ENCODE measurements at regions not wholly inside any gene's neighbourhood (a gene's known extent, or its start where the extent isn't known, plus 50 kb on each side); places are given as distances from the start of the nearest gene placed in this dataset.

- DNase-seq (no peak), ATAC-seq (no peak)
- H3K27me3 Mint-ChIP-seq: peaks cover 11% of the 10 kb centered on the region
- H3K9me3 ChIP-seq (ENCODE audit: control insufficient read depth, low read length, poor library complexity, severe bottlenecking): no peaks in the 10 kb centered on the region
- H3K27ac Mint-ChIP-seq: no peak overlapping the region
- no peaks in the 10 kb centered on the region for H3K36me3 Mint-ChIP-seq (ENCODE audit: low read depth)
- no peak overlapping the region for H3K4me3 Mint-ChIP-seq
- no peaks in the 10 kb centered on the region for H3K4me1 Mint-ChIP-seq
Observed at GRCh38 chr17:13365331-13365730, 236.4 kb downstream of the HS3ST3A1 start.

DNA sequence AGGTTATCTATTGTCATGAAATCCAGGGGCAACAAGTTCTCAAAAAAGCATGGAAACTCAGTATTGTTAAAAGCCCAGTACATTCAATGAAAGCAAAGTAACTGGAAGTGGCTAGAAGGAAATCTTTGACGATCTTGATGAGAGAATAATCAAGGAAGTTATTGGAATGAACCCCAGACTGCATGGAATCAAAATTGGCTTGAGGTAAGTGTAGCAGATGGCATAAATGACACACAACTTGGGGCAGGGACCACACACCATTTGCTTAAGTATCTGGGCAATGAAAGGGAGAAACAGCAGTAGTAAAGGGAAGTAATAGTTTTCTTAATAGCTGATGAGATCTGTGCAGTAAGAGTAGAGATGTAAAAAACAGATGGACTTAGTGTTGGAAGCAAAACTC is 238.0 kb downstream of the HS3ST3A1 start:
- H3K4me1 Mint-ChIP-seq: no peaks in the 10 kb centered on the region
- no peak overlapping the region for H3K27ac Mint-ChIP-seq
- no peaks in the 10 kb centered on the region for H3K9me3 ChIP-seq (ENCODE audit: control insufficient read depth, low read length, poor library complexity, severe bottlenecking)
- H3K27me3 Mint-ChIP-seq: peaks cover 11% of the 10 kb centered on the region
- H3K36me3 Mint-ChIP-seq (ENCODE audit: low read depth): no peaks in the 10 kb centered on the region
- ATAC-seq (no peak), DNase-seq (no peak)
- H3K4me3 Mint-ChIP-seq: no peak overlapping the region

DNA sequence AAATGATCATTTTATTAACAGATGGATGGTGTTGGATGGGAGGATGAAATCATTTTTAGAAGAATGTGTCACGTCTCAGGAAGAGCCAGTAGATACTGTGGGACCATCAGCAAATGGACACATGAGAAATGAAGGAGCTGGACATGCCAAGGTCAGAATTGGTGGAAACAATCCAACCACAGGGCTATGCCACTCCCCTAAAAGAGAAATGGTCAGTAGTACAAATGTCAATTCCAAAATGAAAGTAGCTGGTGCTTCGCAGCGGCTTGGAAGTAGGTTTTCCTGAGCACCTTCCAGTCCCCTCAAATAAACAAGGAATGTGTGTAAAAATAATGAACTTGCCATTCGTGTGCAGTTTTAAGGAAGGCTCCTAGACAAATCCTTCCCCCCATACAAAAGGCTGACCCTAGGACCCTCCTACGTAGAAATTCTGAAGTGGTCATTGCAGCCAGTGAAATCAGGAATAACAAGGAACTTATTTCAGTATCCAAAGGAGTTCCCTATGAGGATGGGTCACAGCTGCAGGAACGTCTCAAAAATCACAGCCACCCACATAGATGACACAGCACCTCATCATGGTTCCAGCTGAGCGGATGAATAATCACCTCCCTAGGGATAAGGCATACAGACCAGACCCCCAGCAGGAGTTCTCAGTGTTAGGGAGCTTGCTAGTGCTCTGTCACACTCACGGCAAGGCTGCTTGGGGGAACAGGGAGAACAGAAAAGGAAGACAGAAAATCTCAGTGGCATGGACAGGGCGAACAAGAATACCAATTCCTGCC is 239.2 kb downstream of the HS3ST3A1 start:
- H3K27me3 Mint-ChIP-seq: peaks cover 15% of the 10 kb centered on the region
- no peak overlapping the region for H3K4me3 Mint-ChIP-seq
- no peak for ATAC-seq
- no peaks in the 10 kb centered on the region for H3K4me1 Mint-ChIP-seq
- H3K9me3 ChIP-seq (ENCODE audit: control insufficient read depth, low read length, poor library complexity, severe bottlenecking): no peaks in the 10 kb centered on the region
- H3K36me3 Mint-ChIP-seq (ENCODE audit: low read depth): no peaks in the 10 kb centered on the region
- no peak for DNase-seq
- no peak overlapping the region for H3K27ac Mint-ChIP-seq

- H3K27me3 Mint-ChIP-seq: peaks cover 15% of the 10 kb centered on the region
- H3K27ac Mint-ChIP-seq: no peak overlapping the region
- H3K9me3 ChIP-seq (ENCODE audit: control insufficient read depth, low read length, poor library complexity, severe bottlenecking): no peaks in the 10 kb centered on the region
- H3K4me3 Mint-ChIP-seq: no peak overlapping the region
- no peak for ATAC-seq
- H3K36me3 Mint-ChIP-seq (ENCODE audit: low read depth): no peaks in the 10 kb centered on the region
- no peak for DNase-seq
- H3K4me1 Mint-ChIP-seq: no peaks in the 10 kb centered on the region
Observed at GRCh38 chr17:13359774-13360173, 242.0 kb downstream of the HS3ST3A1 start.

DNA sequence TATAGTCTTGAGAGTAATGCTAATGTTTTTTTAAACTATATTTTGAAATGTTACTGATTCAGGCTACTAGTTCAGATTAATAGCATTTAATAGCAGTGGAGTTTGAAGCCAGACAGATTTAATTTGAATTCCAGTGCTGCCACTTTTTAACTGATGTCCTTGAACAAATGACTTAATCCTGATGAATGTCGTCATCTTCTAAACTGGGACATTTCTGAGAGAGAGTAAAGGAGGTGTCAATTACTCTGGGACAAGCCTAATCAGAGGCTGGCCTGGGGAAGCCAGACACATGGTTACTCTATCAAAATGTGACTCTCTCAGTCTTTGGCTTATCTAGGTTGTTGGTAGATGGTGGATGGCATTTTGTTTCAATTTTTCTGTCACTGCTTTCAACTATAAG is 246.7 kb downstream of the HS3ST3A1 start:
- Mint-ChIP-seq H3K36me3 (ENCODE audit: low read depth) (no peaks in the 10 kb centered on the region), H3K27me3 (peaks cover 15% of the 10 kb centered on the region), H3K27ac (no peak overlapping the region), H3K4me1 (no peaks in the 10 kb centered on the region), H3K4me3 (no peak overlapping the region)
- DNase-seq (no peak), ATAC-seq (no peak)
- no peaks in the 10 kb centered on the region for H3K9me3 ChIP-seq (ENCODE audit: control insufficient read depth, low read length, poor library complexity, severe bottlenecking)

DNA sequence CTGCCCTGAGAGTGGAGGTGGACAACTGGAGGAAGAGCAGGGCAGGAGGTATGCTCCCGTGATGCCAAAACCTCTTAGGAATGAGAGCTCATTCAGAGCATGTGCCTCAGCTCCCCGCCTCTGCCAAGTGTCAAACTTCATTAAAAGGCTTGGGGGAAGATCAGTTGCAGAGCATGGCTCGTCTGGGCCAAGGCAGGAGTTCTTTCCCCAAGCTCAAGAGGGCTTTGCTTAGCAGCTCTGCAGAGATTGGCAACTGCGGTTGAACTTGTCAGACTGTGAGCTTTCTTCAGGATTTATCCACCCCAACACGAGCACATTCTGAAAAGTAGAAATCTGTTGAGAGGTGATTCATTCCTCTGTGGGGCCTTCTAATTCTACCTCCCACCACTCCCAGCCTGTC is 248.1 kb downstream of the HS3ST3A1 start:
- H3K36me3 Mint-ChIP-seq (ENCODE audit: low read depth): no peaks in the 10 kb centered on the region
- ATAC-seq (no peak), DNase-seq (no peak)
- H3K4me3 Mint-ChIP-seq: no peak overlapping the region
- H3K27me3 Mint-ChIP-seq: peaks cover 15% of the 10 kb centered on the region
- no peaks in the 10 kb centered on the region for H3K9me3 ChIP-seq (ENCODE audit: control insufficient read depth, low read length, poor library complexity, severe bottlenecking)
- no peak overlapping the region for H3K27ac Mint-ChIP-seq
- H3K4me1 Mint-ChIP-seq: no peaks in the 10 kb centered on the region

- Mint-ChIP-seq H3K36me3 (ENCODE audit: low read depth) (no peaks in the 10 kb centered on the region), H3K4me1 (no peaks in the 10 kb centered on the region), H3K27ac (no peak overlapping the region), H3K27me3 (peaks cover 10% of the 10 kb centered on the region), H3K4me3 (no peak overlapping the region)
- no peaks in the 10 kb centered on the region for H3K9me3 ChIP-seq (ENCODE audit: control insufficient read depth, low read length, poor library complexity, severe bottlenecking)
- no peak for DNase-seq
- ATAC-seq: no peak
Observed at GRCh38 chr17:13352747-13353415, 248.8 kb downstream of the HS3ST3A1 start.

DNA sequence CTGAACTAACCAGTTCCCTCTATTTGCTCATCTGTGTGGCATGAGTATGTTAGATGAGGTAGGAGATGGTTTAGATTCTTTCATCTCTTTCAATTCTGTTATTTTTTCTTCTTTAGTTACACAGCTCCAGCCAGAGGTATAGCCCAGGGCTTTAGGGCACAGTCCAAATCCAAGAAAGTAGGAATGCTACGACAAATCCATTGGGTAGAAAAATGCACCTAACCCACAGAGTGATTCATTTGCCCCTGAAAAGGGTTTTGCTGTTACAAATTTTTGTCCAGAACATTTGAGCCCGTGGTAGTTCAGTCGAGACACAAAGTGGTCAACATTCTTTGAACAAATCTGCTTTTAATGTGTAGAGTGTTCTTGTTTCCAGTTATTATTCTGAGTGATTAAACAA is 250.7 kb downstream of the HS3ST3A1 start:
- ATAC-seq: no peak
- H3K4me3 Mint-ChIP-seq: no peak overlapping the region
- H3K4me1 Mint-ChIP-seq: no peaks in the 10 kb centered on the region
- DNase-seq: no peak
- no peak overlapping the region for H3K27ac Mint-ChIP-seq
- no peaks in the 10 kb centered on the region for H3K9me3 ChIP-seq (ENCODE audit: control insufficient read depth, low read length, poor library complexity, severe bottlenecking)
- H3K27me3 Mint-ChIP-seq: peaks cover 10% of the 10 kb centered on the region
- H3K36me3 Mint-ChIP-seq (ENCODE audit: low read depth): no peaks in the 10 kb centered on the region

GRCh38 chr17:13350466-13350865 is 251.3 kb downstream of the HS3ST3A1 start:
- H3K4me1 Mint-ChIP-seq: no peaks in the 10 kb centered on the region
- ATAC-seq (no peak), DNase-seq (no peak)
- H3K9me3 ChIP-seq (ENCODE audit: control insufficient read depth, low read length, poor library complexity, severe bottlenecking): no peaks in the 10 kb centered on the region
- H3K27ac Mint-ChIP-seq: no peak overlapping the region
- H3K36me3 Mint-ChIP-seq (ENCODE audit: low read depth): no peaks in the 10 kb centered on the region
- no peak overlapping the region for H3K4me3 Mint-ChIP-seq
- H3K27me3 Mint-ChIP-seq: peaks cover 10% of the 10 kb centered on the region

DNA sequence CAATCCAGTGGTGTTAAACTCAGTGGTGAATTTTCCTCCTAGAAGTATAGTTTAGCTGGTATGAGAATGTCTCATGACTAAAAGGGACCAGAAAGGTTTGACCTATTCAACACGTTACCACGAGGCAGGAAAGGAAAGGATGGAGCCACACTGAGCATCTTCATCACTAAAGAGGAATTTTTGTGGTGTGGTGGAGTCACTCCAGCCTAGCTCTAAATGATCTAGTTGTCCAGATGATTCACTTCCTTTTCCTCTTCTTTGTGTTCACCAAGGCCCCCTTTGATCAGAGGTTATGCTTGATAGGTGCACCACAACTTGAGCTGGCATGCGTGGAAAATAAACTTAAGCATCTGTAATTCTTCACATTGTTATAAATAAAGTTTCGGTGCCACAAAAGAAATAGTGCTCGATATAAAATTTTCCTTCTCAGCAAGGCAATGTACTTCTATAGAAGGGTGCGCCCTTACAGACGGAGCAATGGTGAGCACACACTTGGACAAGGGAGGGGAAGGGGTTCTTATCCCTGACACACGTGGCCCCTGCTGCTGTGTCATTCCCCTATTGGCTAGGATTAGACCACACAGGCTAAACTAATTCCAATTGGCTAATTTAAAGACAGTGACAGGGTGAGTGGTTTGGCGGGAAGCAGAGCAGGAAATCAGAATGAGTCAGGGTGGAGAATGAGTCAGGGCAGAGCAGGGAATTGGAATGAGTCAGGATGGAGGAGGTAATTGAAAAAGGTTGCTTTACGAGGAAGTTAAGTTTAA is 254.6 kb downstream of the HS3ST3A1 start:
- no peaks in the 10 kb centered on the region for H3K4me1 Mint-ChIP-seq
- no peaks in the 10 kb centered on the region for H3K36me3 Mint-ChIP-seq (ENCODE audit: low read depth)
- no peak overlapping the region for H3K4me3 Mint-ChIP-seq
- H3K27ac Mint-ChIP-seq: no peak overlapping the region
- H3K9me3 ChIP-seq (ENCODE audit: control insufficient read depth, low read length, poor library complexity, severe bottlenecking): no peaks in the 10 kb centered on the region
- H3K27me3 Mint-ChIP-seq: peaks cover 5% of the 10 kb centered on the region
- ATAC-seq (no peak), DNase-seq (no peak)

DNA sequence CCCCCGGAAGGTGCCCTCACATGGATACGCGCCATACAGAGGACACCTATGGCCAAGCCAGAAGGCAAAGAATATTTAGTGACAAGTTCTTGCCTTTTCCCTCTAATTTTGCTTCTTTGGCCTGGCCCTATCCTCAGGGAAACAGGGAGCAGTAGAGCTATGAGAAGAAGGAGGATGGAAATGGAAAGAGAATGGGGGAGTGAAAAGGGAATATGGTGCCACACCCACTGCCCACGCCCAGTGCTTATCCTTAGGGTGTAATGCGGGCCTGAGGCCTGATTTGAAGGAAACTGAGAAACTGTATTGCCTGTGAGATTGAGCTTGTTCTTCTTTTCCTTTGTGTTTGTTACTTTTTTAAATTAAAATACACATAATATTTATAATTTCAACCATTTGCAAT is 255.1 kb downstream of the HS3ST3A1 start:
- ATAC-seq: no peak
- no peaks in the 10 kb centered on the region for H3K9me3 ChIP-seq (ENCODE audit: control insufficient read depth, low read length, poor library complexity, severe bottlenecking)
- H3K27me3 Mint-ChIP-seq: peaks cover 5% of the 10 kb centered on the region
- H3K4me3 Mint-ChIP-seq: no peak overlapping the region
- no peak overlapping the region for H3K27ac Mint-ChIP-seq
- DNase-seq: no peak
- no peaks in the 10 kb centered on the region for H3K36me3 Mint-ChIP-seq (ENCODE audit: low read depth)
- no peaks in the 10 kb centered on the region for H3K4me1 Mint-ChIP-seq

DNA sequence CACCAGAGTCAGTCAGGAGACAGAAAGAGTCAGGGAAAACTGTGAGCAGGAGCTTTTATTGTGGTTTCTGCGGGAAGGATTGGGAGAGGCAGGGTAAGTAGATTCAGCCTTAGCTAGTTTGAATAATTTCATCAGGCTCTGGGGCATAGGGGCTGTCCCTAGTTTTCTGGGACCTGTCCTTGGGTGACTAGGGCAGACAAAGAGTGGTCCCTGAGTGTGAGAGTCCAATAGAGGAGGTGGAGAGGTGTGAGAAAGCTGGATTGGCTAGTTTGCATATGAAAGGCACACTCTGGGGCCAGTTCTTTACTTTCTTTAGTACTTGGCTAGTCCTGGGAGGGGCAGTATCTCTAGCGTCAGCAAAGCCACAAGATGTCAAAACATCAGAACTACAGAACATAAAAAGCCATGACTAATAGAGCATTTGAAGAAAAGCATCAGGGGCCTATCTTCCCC is 255.6 kb downstream of the HS3ST3A1 start:
- no peaks in the 10 kb centered on the region for H3K4me1 Mint-ChIP-seq
- H3K9me3 ChIP-seq (ENCODE audit: control insufficient read depth, low read length, poor library complexity, severe bottlenecking): no peaks in the 10 kb centered on the region
- H3K27me3 Mint-ChIP-seq: peaks cover 6% of the 10 kb centered on the region
- DNase-seq (no peak), ATAC-seq (no peak)
- no peak overlapping the region for H3K4me3 Mint-ChIP-seq
- no peak overlapping the region for H3K27ac Mint-ChIP-seq
- H3K36me3 Mint-ChIP-seq (ENCODE audit: low read depth): no peaks in the 10 kb centered on the region

GRCh38 chr17:13338421-13338820 is 263.3 kb downstream of the HS3ST3A1 start:
- H3K9me3 ChIP-seq (ENCODE audit: control insufficient read depth, low read length, poor library complexity, severe bottlenecking): no peaks in the 10 kb centered on the region
- ATAC-seq (no peak), DNase-seq (no peak)
- Mint-ChIP-seq H3K27me3 (peaks cover 40% of the 10 kb centered on the region), H3K4me1 (no peaks in the 10 kb centered on the region), H3K27ac (no peak overlapping the region), H3K4me3 (no peak overlapping the region), H3K36me3 (ENCODE audit: low read depth) (peaks cover 2% of the 10 kb centered on the region)
